Breast epithelium (tissue), 4 donors: ENCODE measurements at regions not wholly inside any gene's neighbourhood (a gene's known extent, or its start where the extent isn't known, plus 50 kb on each side); places are given as distances from the start of the nearest gene placed in this dataset.

Source experiments
- DNase-seq, 2 donors: peaks; one replicate each; pipeline ENCODE4 v3.0.0-alpha.2; 2019; ENCODE audit warnings: low spot score in 2 of 2
- H3K27ac ChIP-seq, 2 donors: fragments of 200-600 bp; sonication (generic) in 1 of 2; one replicate each; pipeline ENCODE4 v1.5.1; 2016 to 2019; ENCODE audit warnings: mild to moderate bottlenecking in 1 of 2
- H3K27me3 ChIP-seq, 2 donors: fragments of 200-600 bp; sonication (generic) in 1 of 2; one replicate each; pipeline versions ENCODE4 v1.5.1 to v1.6.0; 2017 to 2019; ENCODE audit warnings: control low read depth in 1 of 2, mild to moderate bottlenecking in 1 of 2
- H3K36me3 ChIP-seq: fragments of 200-600 bp; one replicate; pipeline ENCODE4 v1.5.1; 2019
- H3K4me1 ChIP-seq, 2 donors: fragments of 200-600 bp; sonication (generic); one replicate each; pipeline ENCODE4 v1.5.1; 2016 to 2019; ENCODE audit warnings: control low read depth in 1 of 2
- H3K4me3 ChIP-seq, 3 donors: fragments of 200-600 bp; sonication (generic); 1 replicate in 2 of 3; 2 replicates in 1 of 3; pipeline ENCODE4 v1.5.1; 2016 to 2019; ENCODE audit warnings: mild to moderate bottlenecking in 3 of 3, moderate library complexity in 2 of 3
- H3K9me3 ChIP-seq, 2 donors: fragments of 200-600 bp; sonication (generic) in 1 of 2; one replicate each; pipeline ENCODE4 v1.5.1; 2016 to 2019; ENCODE audit warnings: control low read depth in 1 of 2
- POLR2A ChIP-seq: fragments of 450-650 bp; IDR thresholded peaks from one replicate; pipeline ENCODE4 v1.6.1; 2016; ENCODE audit warnings: antibody characterized with exemption, mild to moderate bottlenecking, moderate library complexity
- POLR2AphosphoS5 ChIP-seq, 3 donors: sonication (generic); formaldehyde crosslinking; IDR thresholded peaks; one replicate each; pipeline ENCODE4 v1.6.1; 2017; ENCODE audit warnings: antibody characterized with exemption in 3 of 3
- intact Hi-C: fragments of 100-400 bp; cut with DNase I; formaldehyde crosslinking; loops from one replicate; pipeline ENCODE4 v1.15.1; 2023; ENCODE audit warnings: low total_unique reads
- TF ChIP-seq, protein P1 (sequence below), 3 donors: fragments of 450-650 bp; IDR thresholded peaks; one replicate each; pipeline ENCODE4 v1.5.1; 2016 to 2017; ENCODE audit warnings: antibody characterized with exemption in 3 of 3, mild to moderate bottlenecking in 3 of 3, moderate library complexity in 3 of 3

GRCh38 chr13:86655561-86655960 is 856.3 kb upstream of the SLITRK6 start:
- Histone ChIP-seq H3K27ac (no peak overlapping the region), H3K4me3 (no peak overlapping the region), H3K9me3 (no peaks in the 10 kb centered on the region), H3K27me3 (no peaks in the 10 kb centered on the region), H3K4me1 (no peaks in the 10 kb centered on the region), H3K36me3 (no peaks in the 10 kb centered on the region)
- intact Hi-C loops: no loop called here
- no peak for DNase-seq
- TF ChIP-seq, protein P1, sequence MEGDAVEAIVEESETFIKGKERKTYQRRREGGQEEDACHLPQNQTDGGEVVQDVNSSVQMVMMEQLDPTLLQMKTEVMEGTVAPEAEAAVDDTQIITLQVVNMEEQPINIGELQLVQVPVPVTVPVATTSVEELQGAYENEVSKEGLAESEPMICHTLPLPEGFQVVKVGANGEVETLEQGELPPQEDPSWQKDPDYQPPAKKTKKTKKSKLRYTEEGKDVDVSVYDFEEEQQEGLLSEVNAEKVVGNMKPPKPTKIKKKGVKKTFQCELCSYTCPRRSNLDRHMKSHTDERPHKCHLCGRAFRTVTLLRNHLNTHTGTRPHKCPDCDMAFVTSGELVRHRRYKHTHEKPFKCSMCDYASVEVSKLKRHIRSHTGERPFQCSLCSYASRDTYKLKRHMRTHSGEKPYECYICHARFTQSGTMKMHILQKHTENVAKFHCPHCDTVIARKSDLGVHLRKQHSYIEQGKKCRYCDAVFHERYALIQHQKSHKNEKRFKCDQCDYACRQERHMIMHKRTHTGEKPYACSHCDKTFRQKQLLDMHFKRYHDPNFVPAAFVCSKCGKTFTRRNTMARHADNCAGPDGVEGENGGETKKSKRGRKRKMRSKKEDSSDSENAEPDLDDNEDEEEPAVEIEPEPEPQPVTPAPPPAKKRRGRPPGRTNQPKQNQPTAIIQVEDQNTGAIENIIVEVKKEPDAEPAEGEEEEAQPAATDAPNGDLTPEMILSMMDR (IDR thresholded peaks at IDR 0.05): no peak
- TF ChIP-seq POLR2AphosphoS5 (IDR thresholded peaks at IDR 0.05) (no peak), POLR2A (no peak)

- TF ChIP-seq, protein P1 (IDR thresholded peaks at IDR 0.05): no peak
- TF ChIP-seq POLR2AphosphoS5 (IDR thresholded peaks at IDR 0.05) (no peak), POLR2A (no peak)
- no peaks in the 10 kb centered on the region for H3K36me3 ChIP-seq
- H3K4me3 ChIP-seq: no peak overlapping the region
- peaks cover 0 to 7% of the 10 kb centered on the region in 2 donors for H3K9me3 ChIP-seq
- no peaks in the 10 kb centered on the region for H3K4me1 ChIP-seq
- H3K27me3 ChIP-seq: no peaks in the 10 kb centered on the region
- intact Hi-C loops: no loop called here
- no peak for DNase-seq
- no peak overlapping the region for H3K27ac ChIP-seq
Measured at GRCh38 chr13:86660090-86660489, 860.9 kb upstream of the SLITRK6 start.

DNA sequence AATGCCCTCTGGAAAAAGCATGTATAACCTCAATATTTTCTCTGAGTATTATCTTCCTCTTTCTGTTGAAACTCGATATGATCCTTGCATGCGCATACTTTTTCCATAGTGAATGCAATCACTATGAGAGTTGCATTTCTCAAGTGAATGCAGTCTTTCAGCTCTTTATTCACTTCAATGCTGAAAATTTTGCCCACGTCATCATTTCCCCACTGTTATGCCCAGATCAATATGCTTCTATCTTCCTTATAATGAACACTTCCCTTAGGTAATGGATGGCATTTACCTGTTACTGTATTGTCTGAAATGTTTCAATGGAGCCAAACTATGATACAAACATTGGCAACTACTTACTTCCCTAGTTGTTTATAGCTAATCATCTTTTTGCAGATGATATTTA is 866.6 kb upstream of the SLITRK6 start:
- TF ChIP-seq, protein P1 (IDR thresholded peaks at IDR 0.05): no peak
- TF ChIP-seq POLR2A (no peak), POLR2AphosphoS5 (IDR thresholded peaks at IDR 0.05) (no peak)
- intact Hi-C loops: no loop called here
- Histone ChIP-seq H3K36me3 (no peaks in the 10 kb centered on the region), H3K27ac (no peak overlapping the region), H3K4me3 (no peak overlapping the region), H3K27me3 (no peaks in the 10 kb centered on the region), H3K4me1 (no peaks in the 10 kb centered on the region), H3K9me3 (peaks cover 0 to 7% of the 10 kb centered on the region in 2 donors)
- no peak for DNase-seq

DNA sequence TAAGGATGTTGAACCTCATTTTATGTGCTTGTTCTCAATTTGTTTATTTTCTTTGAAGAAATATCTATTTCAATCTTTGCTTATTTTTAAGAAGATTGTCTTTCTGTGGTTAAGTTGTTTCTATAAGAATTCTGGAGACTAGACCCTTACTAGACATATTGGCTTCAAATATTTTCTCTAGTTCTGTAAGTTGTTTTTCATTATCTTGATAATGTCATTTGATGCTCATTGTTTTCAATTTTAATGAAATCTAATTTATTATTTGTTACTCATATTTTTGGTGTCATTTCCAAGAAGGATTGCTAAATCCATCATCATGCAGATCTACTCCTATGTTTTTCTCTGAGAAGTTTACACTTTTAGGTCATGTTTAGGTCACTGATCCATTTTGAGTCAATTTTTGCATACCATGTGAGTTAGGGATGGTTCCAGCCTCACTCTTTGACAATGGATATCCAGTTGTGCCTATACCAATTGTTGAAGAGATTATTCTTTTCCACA is 874.8 kb upstream of the SLITRK6 start:
- Histone ChIP-seq H3K4me3 (no peak overlapping the region), H3K27ac (no peak overlapping the region), H3K4me1 (no peaks in the 10 kb centered on the region), H3K36me3 (no peaks in the 10 kb centered on the region), H3K9me3 (no peaks in the 10 kb centered on the region), H3K27me3 (no peaks in the 10 kb centered on the region)
- DNase-seq: no peak
- TF ChIP-seq POLR2A (no peak), POLR2AphosphoS5 (IDR thresholded peaks at IDR 0.05) (no peak)
- TF ChIP-seq, protein P1 (IDR thresholded peaks at IDR 0.05): no peak
- intact Hi-C loops: loop anchor here (10.0 kb wide), 1 partner anchor 921 kb away; no protein-coding TSS in a partner anchor

- Histone ChIP-seq H3K4me1 (no peaks in the 10 kb centered on the region), H3K27me3 (no peaks in the 10 kb centered on the region), H3K36me3 (no peaks in the 10 kb centered on the region), H3K4me3 (no peak overlapping the region), H3K9me3 (no peaks in the 10 kb centered on the region), H3K27ac (no peak overlapping the region)
- intact Hi-C loops: no loop called here
- TF ChIP-seq, protein P1 (IDR thresholded peaks at IDR 0.05): no peak
- TF ChIP-seq POLR2AphosphoS5 (IDR thresholded peaks at IDR 0.05) (no peak), POLR2A (no peak)
- no peak for DNase-seq
Measured at GRCh38 chr13:86681223-86681622, 882.0 kb upstream of the SLITRK6 start.
